Vagina (tissue), 2 donors: ENCODE measurements at regions not wholly inside any gene's neighbourhood (a gene's known extent, or its start where the extent isn't known, plus 50 kb on each side); places are given as distances from the start of the nearest gene placed in this dataset.

Experiments used
- DNase-seq, 2 donors: peaks; one replicate each; pipeline ENCODE4 v3.0.0-alpha.2; 2017; ENCODE audit errors: extremely low spot score in 2 of 2
- H3K27ac ChIP-seq: fragments of 200-600 bp; sonication (generic); one replicate; pipeline ENCODE4 v1.5.1; 2019
- H3K27me3 ChIP-seq: fragments of 200-600 bp; sonication (generic); one replicate; pipeline ENCODE4 v1.5.1; 2019
- H3K36me3 ChIP-seq, 2 donors: fragments of 200-600 bp; sonication (generic); one replicate each; pipeline ENCODE4 v1.5.1; 2017 to 2019
- H3K4me1 ChIP-seq: fragments of 200-600 bp; sonication (generic); one replicate; pipeline ENCODE4 v1.5.1; 2019
- H3K4me3 ChIP-seq, 2 donors: fragments of 200-600 bp; sonication (generic); 1 replicate in 1 of 2; 2 replicates in 1 of 2; pipeline ENCODE4 v1.5.1; 2016 to 2019
- H3K9me3 ChIP-seq: fragments of 200-600 bp; sonication (generic); one replicate; pipeline ENCODE4 v1.5.1; 2019
- CTCF ChIP-seq, 3 experiments: fragments of 450-650 bp in 2 of 3; fragments of 200-600 bp in 1 of 3; sonication (generic) in 1 of 3; IDR thresholded peaks; one replicate each; pipeline ENCODE4 v1.5.1; 2017 to 2019; ENCODE audit warnings: antibody characterized with exemption in 3 of 3, mild to moderate bottlenecking in 2 of 3, moderate library complexity in 2 of 3
- POLR2A ChIP-seq, 2 donors: fragments of 450-650 bp; IDR thresholded peaks; one replicate each; pipeline ENCODE4 v1.6.1; 2017; ENCODE audit warnings: antibody characterized with exemption in 2 of 2, mild to moderate bottlenecking in 2 of 2, moderate library complexity in 2 of 2
- POLR2AphosphoS5 ChIP-seq, 2 donors: sonication (generic); formaldehyde crosslinking; IDR thresholded peaks; one replicate each; pipeline ENCODE4 v1.9.0; 2017; ENCODE audit warnings: antibody characterized with exemption in 2 of 2, mild to moderate bottlenecking in 2 of 2, low read depth in 1 of 2; ENCODE audit not compliant: insufficient read depth in 1 of 2
- intact Hi-C: fragments of 100-400 bp; cut with DNase I; formaldehyde crosslinking; loops from one replicate; pipeline ENCODE4 v1.15.1; 2023

- Histone ChIP-seq H3K9me3 (no peaks in the 10 kb centered on the region), H3K27ac (no peak overlapping the region), H3K36me3 (no peaks in the 10 kb centered on the region), H3K27me3 (no peaks in the 10 kb centered on the region), H3K4me1 (peaks cover 18% of the 10 kb centered on the region), H3K4me3 (no peak overlapping the region)
- DNase-seq: no peak
- TF ChIP-seq CTCF (IDR thresholded peaks at IDR 0.05) (no peak), POLR2A (IDR thresholded peaks at IDR 0.05) (no peak), POLR2AphosphoS5 (IDR thresholded peaks at IDR 0.05; ENCODE audit: insufficient read depth in 1 of 2, low read depth in 1 of 2) (no peak)
- intact Hi-C loops: no loop called here
These were observed 130.7 kb downstream of the ALDH8A1 start for GRCh38 chr6:134819236-134819635.

GRCh38 chr6:134817448-134817847 lies 132.5 kb downstream of the ALDH8A1 start:
- no peak for DNase-seq
- intact Hi-C loops: no loop called here
- TF ChIP-seq POLR2AphosphoS5 (IDR thresholded peaks at IDR 0.05; ENCODE audit: insufficient read depth in 1 of 2, low read depth in 1 of 2) (no peak), CTCF (IDR thresholded peaks at IDR 0.05) (no peak), POLR2A (IDR thresholded peaks at IDR 0.05) (no peak)

GRCh38 chr6:134816780-134817179 lies 133.1 kb downstream of the ALDH8A1 start:
- intact Hi-C loops: no loop called here
- no peak for DNase-seq
- TF ChIP-seq POLR2AphosphoS5 (IDR thresholded peaks at IDR 0.05; ENCODE audit: insufficient read depth in 1 of 2, low read depth in 1 of 2): no peak
- TF ChIP-seq CTCF (IDR thresholded peaks at IDR 0.05): no peak
- TF ChIP-seq POLR2A (IDR thresholded peaks at IDR 0.05): no peak
- H3K4me1 ChIP-seq: peaks cover 8% of the 10 kb centered on the region
- no peaks in the 10 kb centered on the region for H3K36me3 ChIP-seq
- H3K4me3 ChIP-seq: no peak overlapping the region
- no peak overlapping the region for H3K27ac ChIP-seq
- H3K27me3 ChIP-seq: no peaks in the 10 kb centered on the region
- H3K9me3 ChIP-seq: no peaks in the 10 kb centered on the region

More at GRCh38 chr6:134817448-134817847, 132.5 kb downstream of the ALDH8A1 start:
- Histone ChIP-seq H3K27me3 (no peaks in the 10 kb centered on the region), H3K4me3 (no peak overlapping the region), H3K36me3 (no peaks in the 10 kb centered on the region), H3K9me3 (no peaks in the 10 kb centered on the region), H3K27ac (no peak overlapping the region), H3K4me1 (peaks cover 8% of the 10 kb centered on the region)

- intact Hi-C loops: no loop called here
- H3K4me1 ChIP-seq: peaks cover 4% of the 10 kb centered on the region
These were observed 133.6 kb downstream of the ALDH8A1 start for GRCh38 chr6:134816300-134816699.

More at GRCh38 chr6:134816300-134816699, 133.6 kb downstream of the ALDH8A1 start:
- no peak overlapping the region for H3K27ac ChIP-seq
- H3K36me3 ChIP-seq: no peaks in the 10 kb centered on the region
- TF ChIP-seq POLR2A (IDR thresholded peaks at IDR 0.05): no peak
- no peak for TF ChIP-seq POLR2AphosphoS5 (IDR thresholded peaks at IDR 0.05; ENCODE audit: insufficient read depth in 1 of 2, low read depth in 1 of 2)
- TF ChIP-seq CTCF (IDR thresholded peaks at IDR 0.05): no peak
- no peak for DNase-seq
- no peaks in the 10 kb centered on the region for H3K27me3 ChIP-seq
- no peaks in the 10 kb centered on the region for H3K9me3 ChIP-seq
- H3K4me3 ChIP-seq: no peak overlapping the region
